Hepatocyte (in vitro differentiated cells): ENCODE measurements at regions not wholly inside any gene's neighbourhood (a gene's known extent, or its start where the extent isn't known, plus 50 kb on each side); places are given as distances from the start of the nearest gene placed in this dataset.

Experiments used
- EZH2 ChIP-seq: fragments of 200-600 bp; sonication (generic); IDR thresholded peaks from 2 replicates; pipeline ENCODE4 v1.6.1; 2016; ENCODE audit warnings: antibody characterized with exemption, mild to moderate bottlenecking, borderline replicate concordance
- EZH2phosphoT487 ChIP-seq: fragments of 200-600 bp; sonication (generic); IDR thresholded peaks from one replicate; pipeline ENCODE4 v1.6.1; 2018; ENCODE audit warnings: antibody characterized with exemption, mild to moderate bottlenecking, low read depth, moderate library complexity; ENCODE audit not compliant: unreplicated experiment, severe bottlenecking

DNA sequence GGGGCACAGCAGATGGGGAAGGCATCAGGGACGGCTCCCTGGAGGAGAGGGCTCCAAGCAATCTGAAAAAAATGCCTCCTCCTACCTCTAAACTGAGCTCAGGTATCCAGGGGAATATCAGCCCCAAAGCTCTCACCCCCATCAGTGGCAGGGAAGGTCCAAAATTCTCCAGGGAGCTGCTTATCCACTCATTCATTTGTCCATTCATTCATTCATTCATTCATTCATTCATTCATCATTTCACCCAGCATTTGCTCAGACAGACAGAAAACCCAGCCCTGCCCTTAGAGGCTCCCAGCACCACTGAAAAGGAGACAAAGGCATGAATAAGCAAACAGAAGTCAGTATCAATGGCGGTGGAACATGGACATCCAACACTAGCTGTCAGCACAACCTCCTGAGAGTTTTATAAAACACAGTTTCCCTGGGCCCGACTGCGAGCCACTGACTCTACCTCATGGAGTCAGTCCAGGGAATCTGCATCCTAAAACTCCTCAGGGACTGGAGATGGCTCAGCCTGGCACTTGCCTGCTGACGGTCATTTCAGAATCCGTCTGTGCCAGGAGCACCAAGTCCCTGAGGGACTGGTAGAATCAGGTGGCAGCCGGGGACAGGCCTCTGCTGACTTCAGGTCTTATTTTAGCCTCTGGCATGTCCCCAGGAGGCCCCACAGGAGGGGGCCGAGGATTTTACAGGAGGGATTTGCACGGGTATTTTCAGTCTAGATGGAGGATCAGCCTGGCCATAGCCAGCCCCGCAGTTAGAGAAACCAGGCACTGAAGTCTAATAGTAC, 164.6 kb downstream of the MN1 start:
- TF ChIP-seq EZH2: no peak
- no peak for TF ChIP-seq EZH2phosphoT487
